ENCODE measurements at regions not wholly inside any gene's neighbourhood (a gene's known extent, or its start where the extent isn't known, plus 50 kb on each side); places are given as distances from the start of the nearest gene placed in this dataset.
"Not testable (repeated sequence)": the region's sequence is repeated elsewhere in the genome, so short reads cannot be mapped to it uniquely, and the experiment has no call there.

DNA sequence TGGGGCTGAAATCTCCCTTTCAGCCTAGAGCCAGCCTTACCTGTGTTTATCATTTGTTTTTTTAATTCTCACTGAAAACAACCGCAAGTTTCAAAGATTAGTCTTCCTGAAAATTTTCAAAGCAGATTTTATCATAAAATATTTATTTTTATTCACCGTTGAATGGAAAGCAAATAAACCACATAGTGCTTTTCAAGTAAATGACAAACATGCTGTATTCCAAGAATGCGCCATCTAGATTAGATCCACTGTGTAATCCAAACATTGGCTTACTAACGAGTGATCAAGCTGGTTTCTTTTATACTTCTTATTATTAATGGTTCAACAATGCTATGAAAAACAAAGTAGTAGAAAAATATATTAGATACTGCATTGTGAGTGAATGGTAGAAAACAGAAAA, 1176.2 kb upstream of the IGFBP7 start:
- H3K4me1 ChIP-seq (ENCODE audit: control insufficient read depth in 2 of 2, insufficient read depth in 2 of 2, low read length in 1 of 2) = no peaks in the 10 kb centered on the region
- H3K36me3 ChIP-seq (ENCODE audit: control insufficient read depth in 2 of 2, insufficient read depth in 2 of 2, low read length in 1 of 2) = no peaks in the 10 kb centered on the region
- H3K27ac ChIP-seq (ENCODE audit: low read depth in 2 of 2, low read length in 1 of 2) = no peak overlapping the region
- no peaks in the 10 kb centered on the region for H3K27me3 ChIP-seq (ENCODE audit: control insufficient read depth in 1 of 2, insufficient read depth in 2 of 2, low read length in 2 of 2)
- no peak overlapping the region for H3K4me3 ChIP-seq (ENCODE audit: low read depth in 1 of 2, low read length in 2 of 2)
- H3K9me3 ChIP-seq (ENCODE audit: control insufficient read depth in 2 of 2, insufficient read depth in 1 of 2, low read depth in 1 of 2, low read length in 1 of 2) = peaks cover 0 to 1% of the 10 kb centered on the region in 2 donors
- WGBS, 2 donors = 52% methylated on average over 4 of the region's 4 CpGs

- not testable (repeated sequence) for H3K4me3 ChIP-seq (ENCODE audit: low read depth in 1 of 2, low read length in 2 of 2); H3K36me3 ChIP-seq (ENCODE audit: control insufficient read depth in 2 of 2, insufficient read depth in 2 of 2, low read length in 1 of 2)
- 58 to 61% methylated on average over 2 of the region's 2 CpGs for WGBS, 2 donors
These were observed 1170.7 kb upstream of the IGFBP7 start for GRCh38 chr4:58280928-58281327.

GRCh38 chr4:58275856-58276255, 1165.7 kb upstream of the IGFBP7 start:
- peaks cover 0 to under 1% of the 10 kb centered on the region in 2 donors for H3K9me3 ChIP-seq (ENCODE audit: control insufficient read depth in 2 of 2, insufficient read depth in 1 of 2, low read depth in 1 of 2, low read length in 1 of 2)
- H3K27me3 ChIP-seq (ENCODE audit: control insufficient read depth in 1 of 2, insufficient read depth in 2 of 2, low read length in 2 of 2) = no peaks in the 10 kb centered on the region
- H3K4me1 ChIP-seq (ENCODE audit: control insufficient read depth in 2 of 2, insufficient read depth in 2 of 2, low read length in 1 of 2) = no peaks in the 10 kb centered on the region
- WGBS, 2 donors = 71 to 94% methylated on average over 1 of the region's 1 CpG
- H3K27ac ChIP-seq (ENCODE audit: low read depth in 2 of 2, low read length in 1 of 2) = no peak overlapping the region
- no peaks in the 10 kb centered on the region for H3K36me3 ChIP-seq (ENCODE audit: control insufficient read depth in 2 of 2, insufficient read depth in 2 of 2, low read length in 1 of 2)
- no peak overlapping the region for H3K4me3 ChIP-seq (ENCODE audit: low read depth in 1 of 2, low read length in 2 of 2)

More at GRCh38 chr4:58280928-58281327, 1170.7 kb upstream of the IGFBP7 start:
- not testable (repeated sequence) for H3K9me3 ChIP-seq (ENCODE audit: control insufficient read depth in 2 of 2, insufficient read depth in 1 of 2, low read depth in 1 of 2, low read length in 1 of 2); H3K27ac ChIP-seq (ENCODE audit: low read depth in 2 of 2, low read length in 1 of 2); H3K4me1 ChIP-seq (ENCODE audit: control insufficient read depth in 2 of 2, insufficient read depth in 2 of 2, low read length in 1 of 2); H3K27me3 ChIP-seq (ENCODE audit: control insufficient read depth in 1 of 2, insufficient read depth in 2 of 2, low read length in 2 of 2)

DNA sequence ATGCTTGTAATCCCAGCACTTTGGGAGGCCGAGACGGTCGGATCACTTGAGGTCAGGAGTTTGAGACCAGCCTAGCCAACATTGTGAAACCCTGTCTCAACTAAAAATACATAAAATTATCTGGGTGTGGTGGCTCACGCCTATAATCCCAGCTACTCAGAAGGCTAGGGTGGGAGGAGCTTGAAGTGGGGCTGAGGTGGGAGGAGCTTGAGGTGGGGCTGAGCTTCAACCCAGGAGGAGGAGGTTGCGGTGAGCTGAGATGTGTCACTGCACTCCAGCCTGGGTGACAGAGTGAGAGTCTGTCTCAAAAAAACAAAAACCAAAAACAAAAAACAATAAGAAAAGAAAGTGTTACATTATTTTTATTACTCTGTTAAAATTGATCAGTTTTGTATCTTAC, 1164.4 kb upstream of the IGFBP7 start:
- 84 to 86% methylated on average over 5 of the region's 5 CpGs for WGBS, 2 donors
- Histone ChIP-seq H3K27ac (ENCODE audit: low read depth in 2 of 2, low read length in 1 of 2) (no peak overlapping the region), H3K4me1 (ENCODE audit: control insufficient read depth in 2 of 2, insufficient read depth in 2 of 2, low read length in 1 of 2) (no peaks in the 10 kb centered on the region), H3K4me3 (ENCODE audit: low read depth in 1 of 2, low read length in 2 of 2) (no peak overlapping the region), H3K9me3 (ENCODE audit: control insufficient read depth in 2 of 2, insufficient read depth in 1 of 2, low read depth in 1 of 2, low read length in 1 of 2) (peaks cover 0 to 2% of the 10 kb centered on the region in 2 donors), H3K36me3 (ENCODE audit: control insufficient read depth in 2 of 2, insufficient read depth in 2 of 2, low read length in 1 of 2) (no peaks in the 10 kb centered on the region), H3K27me3 (ENCODE audit: control insufficient read depth in 1 of 2, insufficient read depth in 2 of 2, low read length in 2 of 2) (no peaks in the 10 kb centered on the region)

DNA sequence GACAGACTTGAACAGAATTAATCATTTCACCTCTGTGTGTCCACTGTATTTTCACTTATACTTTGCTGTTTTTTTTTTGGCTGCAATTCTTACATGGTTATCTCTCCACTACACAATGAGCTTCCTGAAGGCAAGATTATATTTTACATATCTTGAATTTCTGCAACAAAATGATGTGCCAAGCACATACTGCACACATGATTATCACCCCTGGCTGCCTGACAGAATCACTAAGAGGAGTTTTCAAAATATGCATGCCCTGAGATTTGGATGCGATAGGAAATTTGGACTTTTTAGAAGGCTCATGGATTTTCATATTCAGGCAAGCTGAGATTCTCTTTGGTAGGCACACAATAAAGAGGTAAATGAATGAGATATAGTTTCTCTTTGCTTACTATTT, 1162.1 kb upstream of the IGFBP7 start:
- Histone ChIP-seq H3K27me3 (ENCODE audit: control insufficient read depth in 1 of 2, insufficient read depth in 2 of 2, low read length in 2 of 2) (no peaks in the 10 kb centered on the region), H3K9me3 (ENCODE audit: control insufficient read depth in 2 of 2, insufficient read depth in 1 of 2, low read depth in 1 of 2, low read length in 1 of 2) (peaks cover 0 to 2% of the 10 kb centered on the region in 2 donors), H3K36me3 (ENCODE audit: control insufficient read depth in 2 of 2, insufficient read depth in 2 of 2, low read length in 1 of 2) (no peaks in the 10 kb centered on the region), H3K27ac (ENCODE audit: low read depth in 2 of 2, low read length in 1 of 2) (no peak overlapping the region), H3K4me3 (ENCODE audit: low read depth in 1 of 2, low read length in 2 of 2) (no peak overlapping the region), H3K4me1 (ENCODE audit: control insufficient read depth in 2 of 2, insufficient read depth in 2 of 2, low read length in 1 of 2) (no peaks in the 10 kb centered on the region)
- WGBS, 2 donors = 75 to 91% methylated on average over 1 of the region's 1 CpG

DNA sequence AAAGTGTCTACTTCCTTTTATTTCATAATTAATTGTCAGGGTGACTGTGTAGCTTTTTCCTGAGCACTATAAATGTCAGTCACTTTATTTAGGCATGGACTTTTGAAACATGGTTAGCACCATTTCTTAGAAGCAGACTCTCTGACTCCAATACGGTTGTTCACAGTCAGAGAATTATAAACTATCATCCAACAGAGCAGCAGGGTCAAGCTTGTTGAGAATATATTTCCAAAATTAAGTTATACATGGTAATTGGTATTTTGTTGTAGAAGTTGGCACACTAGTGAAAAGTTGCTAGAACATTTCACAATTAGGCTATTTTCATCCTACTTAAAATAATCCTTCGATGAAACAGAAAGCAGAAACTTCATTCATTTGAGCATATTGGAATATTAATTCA, 1155.5 kb upstream of the IGFBP7 start:
- Histone ChIP-seq H3K36me3 (ENCODE audit: control insufficient read depth in 2 of 2, insufficient read depth in 2 of 2, low read length in 1 of 2) (no peaks in the 10 kb centered on the region), H3K27me3 (ENCODE audit: control insufficient read depth in 1 of 2, insufficient read depth in 2 of 2, low read length in 2 of 2) (no peaks in the 10 kb centered on the region), H3K4me3 (ENCODE audit: low read depth in 1 of 2, low read length in 2 of 2) (no peak overlapping the region), H3K27ac (ENCODE audit: low read depth in 2 of 2, low read length in 1 of 2) (no peak overlapping the region), H3K4me1 (ENCODE audit: control insufficient read depth in 2 of 2, insufficient read depth in 2 of 2, low read length in 1 of 2) (no peaks in the 10 kb centered on the region), H3K9me3 (ENCODE audit: control insufficient read depth in 2 of 2, insufficient read depth in 1 of 2, low read depth in 1 of 2, low read length in 1 of 2) (peaks cover 0 to under 1% of the 10 kb centered on the region in 2 donors)
- WGBS, 2 donors = 61 to 66% methylated on average over 2 of the region's 2 CpGs

GRCh38 chr4:58261526-58261925, 1151.3 kb upstream of the IGFBP7 start:
- H3K27me3 ChIP-seq (ENCODE audit: control insufficient read depth in 1 of 2, insufficient read depth in 2 of 2, low read length in 2 of 2) = no peaks in the 10 kb centered on the region
- no peaks in the 10 kb centered on the region for H3K4me1 ChIP-seq (ENCODE audit: control insufficient read depth in 2 of 2, insufficient read depth in 2 of 2, low read length in 1 of 2)
- H3K9me3 ChIP-seq (ENCODE audit: control insufficient read depth in 2 of 2, insufficient read depth in 1 of 2, low read depth in 1 of 2, low read length in 1 of 2) = no peaks in the 10 kb centered on the region
- no peak overlapping the region for H3K4me3 ChIP-seq (ENCODE audit: low read depth in 1 of 2, low read length in 2 of 2)
- no peak overlapping the region for H3K27ac ChIP-seq (ENCODE audit: low read depth in 2 of 2, low read length in 1 of 2)
- H3K36me3 ChIP-seq (ENCODE audit: control insufficient read depth in 2 of 2, insufficient read depth in 2 of 2, low read length in 1 of 2) = no peaks in the 10 kb centered on the region

GRCh38 chr4:58254291-58254690, 1144.1 kb upstream of the IGFBP7 start:
- Histone ChIP-seq H3K4me1 (ENCODE audit: control insufficient read depth in 2 of 2, insufficient read depth in 2 of 2, low read length in 1 of 2) (no peaks in the 10 kb centered on the region), H3K9me3 (ENCODE audit: control insufficient read depth in 2 of 2, insufficient read depth in 1 of 2, low read depth in 1 of 2, low read length in 1 of 2) (no peaks in the 10 kb centered on the region), H3K27me3 (ENCODE audit: control insufficient read depth in 1 of 2, insufficient read depth in 2 of 2, low read length in 2 of 2) (no peaks in the 10 kb centered on the region), H3K36me3 (ENCODE audit: control insufficient read depth in 2 of 2, insufficient read depth in 2 of 2, low read length in 1 of 2) (no peaks in the 10 kb centered on the region), H3K27ac (ENCODE audit: low read depth in 2 of 2, low read length in 1 of 2) (no peak overlapping the region), H3K4me3 (ENCODE audit: low read depth in 1 of 2, low read length in 2 of 2) (no peak overlapping the region)
- WGBS, 2 donors = 80 to 86% methylated on average over 3 of the region's 3 CpGs

DNA sequence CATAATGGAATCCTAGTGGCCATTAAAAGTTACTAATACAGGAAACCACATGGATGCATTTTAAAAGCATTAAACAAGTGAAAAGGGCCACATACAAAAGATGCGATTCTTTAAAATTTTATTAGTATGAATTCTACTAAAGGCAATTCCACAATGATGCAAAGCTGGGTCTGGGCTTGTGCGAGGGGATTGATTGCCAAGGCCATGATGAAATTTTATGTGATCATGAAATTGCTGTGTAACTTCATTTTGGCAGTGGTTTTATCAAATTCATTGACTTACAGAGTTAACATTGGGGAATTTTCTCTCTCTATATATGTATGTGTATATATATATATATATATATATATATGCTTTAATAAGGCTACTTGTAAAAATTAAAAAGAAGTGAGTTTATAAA, 1142.5 kb upstream of the IGFBP7 start:
- 90 to 92% methylated on average over 2 of the region's 2 CpGs for WGBS, 2 donors
- Histone ChIP-seq H3K27me3 (ENCODE audit: control insufficient read depth in 1 of 2, insufficient read depth in 2 of 2, low read length in 2 of 2) (no peaks in the 10 kb centered on the region), H3K9me3 (ENCODE audit: control insufficient read depth in 2 of 2, insufficient read depth in 1 of 2, low read depth in 1 of 2, low read length in 1 of 2) (no peaks in the 10 kb centered on the region), H3K4me3 (ENCODE audit: low read depth in 1 of 2, low read length in 2 of 2) (no peak overlapping the region), H3K27ac (ENCODE audit: low read depth in 2 of 2, low read length in 1 of 2) (no peak overlapping the region), H3K36me3 (ENCODE audit: control insufficient read depth in 2 of 2, insufficient read depth in 2 of 2, low read length in 1 of 2) (no peaks in the 10 kb centered on the region), H3K4me1 (ENCODE audit: control insufficient read depth in 2 of 2, insufficient read depth in 2 of 2, low read length in 1 of 2) (no peaks in the 10 kb centered on the region)

GRCh38 chr4:58247792-58248191, 1137.6 kb upstream of the IGFBP7 start:
- Histone ChIP-seq H3K27me3 (ENCODE audit: control insufficient read depth in 1 of 2, insufficient read depth in 2 of 2, low read length in 2 of 2) (no peaks in the 10 kb centered on the region), H3K36me3 (ENCODE audit: control insufficient read depth in 2 of 2, insufficient read depth in 2 of 2, low read length in 1 of 2) (no peaks in the 10 kb centered on the region), H3K4me3 (ENCODE audit: low read depth in 1 of 2, low read length in 2 of 2) (no peak overlapping the region), H3K27ac (ENCODE audit: low read depth in 2 of 2, low read length in 1 of 2) (no peak overlapping the region), H3K4me1 (ENCODE audit: control insufficient read depth in 2 of 2, insufficient read depth in 2 of 2, low read length in 1 of 2) (no peaks in the 10 kb centered on the region), H3K9me3 (ENCODE audit: control insufficient read depth in 2 of 2, insufficient read depth in 1 of 2, low read depth in 1 of 2, low read length in 1 of 2) (no peaks in the 10 kb centered on the region)
- 52 to 60% methylated on average over 3 of the region's 3 CpGs for WGBS, 2 donors

Measured in esophagus (tissue), 2 donors.